Chondrocyte (in vitro differentiated cells): ENCODE measurements at regions not wholly inside any gene's neighbourhood (a gene's known extent, or its start where the extent isn't known, plus 50 kb on each side); places are given as distances from the start of the nearest gene placed in this dataset.

ENCODE experiments used
- DNase-seq: peaks from one replicate; pipeline ENCODE4 v3.0.0; 2021; ENCODE audit warnings: mixed read lengths, low spot score
- H3K27ac Mint-ChIP-seq: one replicate; pipeline ENCODE4 v1.8.0; 2021; ENCODE audit warnings: mild to moderate bottlenecking, moderate library complexity, mixed read lengths; ENCODE audit not compliant: unreplicated experiment
- H3K27me3 Mint-ChIP-seq: 2 replicates; pipeline ENCODE4 v1.8.0; 2021; ENCODE audit warnings: low read depth, mixed read lengths
- H3K36me3 Mint-ChIP-seq: 2 replicates; pipeline ENCODE4 v1.8.0; 2021; ENCODE audit warnings: low read depth, mixed read lengths
- H3K4me1 Mint-ChIP-seq: 2 replicates; pipeline ENCODE4 v1.8.0; 2021; ENCODE audit warnings: low read depth, mild to moderate bottlenecking, mixed read lengths
- H3K4me3 Mint-ChIP-seq: one replicate; pipeline ENCODE4 v1.8.0; 2021; ENCODE audit warnings: mild to moderate bottlenecking, moderate library complexity, mixed read lengths; ENCODE audit not compliant: unreplicated experiment
- H3K9me3 Mint-ChIP-seq: 2 replicates; pipeline ENCODE4 v1.8.0; 2021; ENCODE audit warnings: low read depth, mixed read lengths
- CTCF ChIP-seq: fragments of 200-600 bp; sonication (generic); IDR thresholded peaks from 2 replicates; pipeline ENCODE4 v1.5.0; 2021; ENCODE audit warnings: antibody characterized with exemption, mild to moderate bottlenecking, moderate library complexity

DNA sequence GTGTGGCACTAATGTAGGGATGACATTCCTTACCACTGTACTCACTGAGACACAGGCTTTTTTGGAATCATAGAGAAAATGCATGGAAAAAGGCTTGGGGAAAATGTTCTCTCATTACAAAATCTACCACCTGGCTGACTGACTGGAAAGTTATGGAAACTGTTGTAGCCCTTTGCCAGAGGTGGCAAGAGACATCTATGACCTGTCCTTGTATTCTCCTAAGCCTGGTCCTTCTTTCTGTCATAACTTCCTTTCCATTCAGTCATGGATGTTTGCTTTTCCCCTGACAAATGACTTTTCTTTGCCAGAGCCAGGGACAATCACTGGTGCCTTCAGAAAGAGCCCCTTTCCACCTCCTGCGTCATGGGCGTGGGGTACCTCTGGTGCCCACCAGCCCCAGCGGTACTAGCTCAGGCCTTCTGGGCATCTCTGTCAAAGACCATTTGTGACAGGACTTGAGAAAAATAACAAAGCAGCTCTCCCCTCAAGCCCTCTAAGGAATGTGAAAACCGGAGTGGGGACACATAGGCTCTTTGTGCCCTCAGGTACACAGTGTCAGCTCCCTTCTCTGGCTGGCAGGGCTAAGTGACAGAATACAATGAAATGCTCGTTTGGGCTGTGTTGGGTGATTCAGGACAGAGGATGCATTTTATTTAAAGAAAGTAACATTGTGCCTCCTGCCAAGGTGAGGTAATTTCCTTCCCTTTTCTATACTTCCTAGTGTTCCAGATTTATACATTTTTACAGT lies 381.1 kb upstream of the RASGRP1 start:
- Mint-ChIP-seq H3K27me3 (no peaks in the 10 kb centered on the region), H3K36me3 (no peaks in the 10 kb centered on the region), H3K4me1 (peaks cover 25% of the 10 kb centered on the region), H3K9me3 (no peaks in the 10 kb centered on the region), H3K27ac (no peak overlapping the region), H3K4me3 (no peak overlapping the region)
- DNase-seq = no peak
- no peak for TF ChIP-seq CTCF

- H3K4me3 Mint-ChIP-seq = no peak overlapping the region
- no peaks in the 10 kb centered on the region for H3K27me3 Mint-ChIP-seq
- no peaks in the 10 kb centered on the region for H3K36me3 Mint-ChIP-seq
- no peaks in the 10 kb centered on the region for H3K9me3 Mint-ChIP-seq
- no peak for DNase-seq
- no peak for TF ChIP-seq CTCF
- no peak overlapping the region for H3K27ac Mint-ChIP-seq
- H3K4me1 Mint-ChIP-seq = peaks cover 7% of the 10 kb centered on the region
Observed at GRCh38 chr15:38954090-38954489, 389.5 kb upstream of the RASGRP1 start.

DNA sequence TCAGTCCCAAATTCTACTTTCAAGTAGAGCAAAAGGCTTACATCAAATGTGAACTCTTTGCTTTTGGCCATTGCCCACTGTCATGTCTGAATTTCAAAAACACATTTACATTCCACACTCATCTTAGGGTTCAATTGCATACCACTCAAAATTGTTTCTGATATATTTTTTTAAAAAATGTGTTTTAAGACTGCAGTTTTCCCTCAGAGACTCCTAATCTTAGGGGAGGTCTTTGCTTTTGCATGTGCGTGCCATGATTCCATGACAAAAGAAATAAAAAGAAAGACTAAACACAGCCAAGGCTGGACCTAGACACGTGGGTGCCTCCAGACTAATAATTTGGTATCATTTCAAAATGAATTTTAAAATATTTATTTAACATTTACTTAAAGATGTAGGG lies 396.8 kb upstream of the RASGRP1 start:
- peaks cover 1% of the 10 kb centered on the region for H3K36me3 Mint-ChIP-seq
- H3K27me3 Mint-ChIP-seq = no peaks in the 10 kb centered on the region
- H3K4me1 Mint-ChIP-seq = peaks cover 2% of the 10 kb centered on the region
- TF ChIP-seq CTCF = no peak
- H3K9me3 Mint-ChIP-seq = peaks cover 5% of the 10 kb centered on the region
- H3K4me3 Mint-ChIP-seq = no peak overlapping the region
- no peak for DNase-seq
- H3K27ac Mint-ChIP-seq = no peak overlapping the region

DNA sequence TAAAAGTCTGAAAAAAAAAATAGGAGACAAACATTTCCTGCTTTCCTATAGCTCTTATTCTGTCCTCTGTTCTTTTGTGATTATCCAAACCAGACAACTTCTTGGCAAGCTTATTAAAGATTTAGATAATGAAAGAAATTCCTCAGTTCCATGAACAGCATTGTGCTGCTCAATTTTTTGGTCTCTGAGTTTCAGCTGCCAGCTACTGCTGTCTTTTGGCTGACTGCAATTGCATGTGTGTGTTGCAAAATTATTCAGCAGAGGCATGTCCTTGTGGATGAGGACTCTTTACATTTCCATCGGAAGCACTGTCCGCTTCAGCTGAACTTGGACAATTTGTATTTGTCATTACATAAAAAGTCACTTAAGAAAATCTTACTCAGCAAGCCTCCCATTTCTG lies 397.3 kb upstream of the RASGRP1 start:
- Mint-ChIP-seq H3K36me3 (peaks cover 1% of the 10 kb centered on the region), H3K27ac (no peak overlapping the region), H3K4me1 (peaks cover 2% of the 10 kb centered on the region), H3K4me3 (no peak overlapping the region), H3K9me3 (peaks cover 9% of the 10 kb centered on the region), H3K27me3 (no peaks in the 10 kb centered on the region)
- TF ChIP-seq CTCF = no peak
- DNase-seq = no peak

DNA sequence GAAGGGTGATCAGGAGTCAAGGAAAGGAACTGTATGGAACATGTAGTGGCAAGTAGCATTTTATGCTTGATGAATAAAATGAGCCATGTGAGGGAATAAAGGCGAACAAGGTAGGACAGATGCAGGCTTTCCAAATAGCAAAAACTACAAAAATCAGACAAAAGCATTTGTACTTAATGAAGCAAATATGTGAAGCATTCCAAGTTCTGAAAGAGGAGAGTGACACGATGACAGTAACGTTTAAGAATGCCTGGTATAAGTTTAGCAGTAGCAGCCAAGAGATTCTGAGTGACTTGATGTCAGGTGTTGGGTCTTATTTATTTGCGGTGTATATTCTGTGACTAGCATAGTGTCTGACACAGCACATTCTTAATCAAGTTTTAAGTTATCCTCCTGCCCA lies 408.2 kb upstream of the RASGRP1 start:
- no peak for TF ChIP-seq CTCF
- H3K9me3 Mint-ChIP-seq = peaks cover 13% of the 10 kb centered on the region
- peaks cover 18% of the 10 kb centered on the region for H3K4me1 Mint-ChIP-seq
- DNase-seq = no peak
- H3K27me3 Mint-ChIP-seq = no peaks in the 10 kb centered on the region
- H3K36me3 Mint-ChIP-seq = peaks cover 6% of the 10 kb centered on the region
- H3K27ac Mint-ChIP-seq = peak overlapping the region; percentile 80
- no peak overlapping the region for H3K4me3 Mint-ChIP-seq
